Prostate gland (tissue), 2 donors: ENCODE measurements at regions not wholly inside any gene's neighbourhood (a gene's known extent, or its start where the extent isn't known, plus 50 kb on each side); places are given as distances from the start of the nearest gene placed in this dataset.

Experiments used
- POLR2A ChIP-seq: fragments of 450-650 bp; IDR thresholded peaks from one replicate; pipeline ENCODE4 v1.6.1; 2016; ENCODE audit warnings: antibody characterized with exemption, mild to moderate bottlenecking
- POLR2AphosphoS5 ChIP-seq: sonication (generic); formaldehyde crosslinking; IDR thresholded peaks from one replicate; pipeline ENCODE4 v1.6.1; 2017; ENCODE audit warnings: antibody characterized with exemption
- TF ChIP-seq, protein P1 (sequence below), 4 experiments: fragments of 200-600 bp in 2 of 4; fragments of 450-650 bp in 2 of 4; sonication (generic) in 2 of 4; IDR thresholded peaks; 1 replicate in 3 of 4; 2 replicates in 1 of 4; pipeline ENCODE4 v1.5.1; 2016 to 2019; ENCODE audit warnings: antibody characterized with exemption in 4 of 4, mild to moderate bottlenecking in 2 of 4, moderate library complexity in 2 of 4

GRCh38 chr5:127184851-127185250, 105.7 kb upstream of the MEGF10 start:
- TF ChIP-seq, protein P1, sequence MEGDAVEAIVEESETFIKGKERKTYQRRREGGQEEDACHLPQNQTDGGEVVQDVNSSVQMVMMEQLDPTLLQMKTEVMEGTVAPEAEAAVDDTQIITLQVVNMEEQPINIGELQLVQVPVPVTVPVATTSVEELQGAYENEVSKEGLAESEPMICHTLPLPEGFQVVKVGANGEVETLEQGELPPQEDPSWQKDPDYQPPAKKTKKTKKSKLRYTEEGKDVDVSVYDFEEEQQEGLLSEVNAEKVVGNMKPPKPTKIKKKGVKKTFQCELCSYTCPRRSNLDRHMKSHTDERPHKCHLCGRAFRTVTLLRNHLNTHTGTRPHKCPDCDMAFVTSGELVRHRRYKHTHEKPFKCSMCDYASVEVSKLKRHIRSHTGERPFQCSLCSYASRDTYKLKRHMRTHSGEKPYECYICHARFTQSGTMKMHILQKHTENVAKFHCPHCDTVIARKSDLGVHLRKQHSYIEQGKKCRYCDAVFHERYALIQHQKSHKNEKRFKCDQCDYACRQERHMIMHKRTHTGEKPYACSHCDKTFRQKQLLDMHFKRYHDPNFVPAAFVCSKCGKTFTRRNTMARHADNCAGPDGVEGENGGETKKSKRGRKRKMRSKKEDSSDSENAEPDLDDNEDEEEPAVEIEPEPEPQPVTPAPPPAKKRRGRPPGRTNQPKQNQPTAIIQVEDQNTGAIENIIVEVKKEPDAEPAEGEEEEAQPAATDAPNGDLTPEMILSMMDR (IDR thresholded peaks at IDR 0.05) = no peak
- TF ChIP-seq POLR2AphosphoS5 (no peak), POLR2A (no peak)
